Left colon (tissue), 2 donors: ENCODE measurements at regions not wholly inside any gene's neighbourhood (a gene's known extent, or its start where the extent isn't known, plus 50 kb on each side); places are given as distances from the start of the nearest gene placed in this dataset.
"Not testable (repeated sequence)": the region's sequence is repeated elsewhere in the genome, so short reads cannot be mapped to it uniquely, and the experiment has no call there.

ENCODE experiments used
- ATAC-seq: fragments of 200-7000 bp; cut with Tn5 transposase; one replicate; pipeline ENCODE4 v1.9.1; 2020; ENCODE audit warnings: mild to moderate bottlenecking, moderate library complexity
- DNase-seq, 2 donors: peaks; one replicate each; pipeline ENCODE4 v3.0.0-alpha.2; 2020
- intact Hi-C, 2 donors: fragments of 100-400 bp; cut with DNase I in 1 of 2; cut with micrococcal nuclease in 1 of 2; formaldehyde crosslinking; loops; one replicate each; pipeline versions ENCODE4 v1.11.2 to v1.14.0; 2022; cut with DNase I, micrococcal nuclease
- donor health status: DM: no; HTN: no; CAD: no.
- donor health status: DM: yes; HTN: yes; CAD: no.

DNA sequence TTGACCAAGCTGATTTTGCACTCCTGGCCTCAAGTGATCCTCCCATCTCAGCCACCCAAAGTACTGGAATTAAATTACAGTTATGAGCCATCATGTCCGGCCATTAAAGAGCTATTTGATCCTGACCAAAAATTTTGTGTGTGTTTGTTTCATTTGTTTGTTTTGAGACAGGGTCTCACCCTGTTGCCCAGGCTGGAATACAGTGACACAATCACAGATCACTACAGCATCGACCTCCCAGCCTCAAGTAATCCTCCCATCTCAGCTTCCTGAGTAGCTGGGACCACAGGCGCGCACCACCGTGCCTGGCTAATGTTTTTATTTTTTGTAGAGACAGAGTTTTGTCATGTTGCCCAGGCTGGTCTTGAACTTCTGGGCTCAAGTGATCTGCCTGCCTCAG lies 82.9 kb upstream of the RBPJ start:
- no peak for DNase-seq
- ATAC-seq: no peak
- intact Hi-C loops: no loop called here

DNA sequence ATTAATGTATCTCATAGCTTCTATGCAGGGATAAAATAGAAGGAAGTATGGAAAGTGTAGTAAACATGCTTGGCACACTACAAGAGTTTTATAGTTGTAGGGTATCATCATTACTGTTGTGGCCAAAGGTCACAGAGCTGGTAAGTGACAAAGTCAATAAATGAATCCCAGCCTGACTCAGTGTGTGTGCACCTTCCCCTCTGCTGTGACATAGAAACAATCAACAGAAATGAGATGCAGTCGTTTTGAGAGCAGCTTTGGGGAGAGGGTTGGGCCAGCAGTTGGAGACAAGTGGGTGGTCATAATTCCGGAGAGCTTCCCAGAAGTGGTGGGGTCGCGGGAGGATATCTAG lies 82.4 kb upstream of the RBPJ start:
- intact Hi-C loops: no loop called here
- DNase-seq: peak in 1 of 2 donors; percentile 46
- ATAC-seq: peak; percentile 97

DNA sequence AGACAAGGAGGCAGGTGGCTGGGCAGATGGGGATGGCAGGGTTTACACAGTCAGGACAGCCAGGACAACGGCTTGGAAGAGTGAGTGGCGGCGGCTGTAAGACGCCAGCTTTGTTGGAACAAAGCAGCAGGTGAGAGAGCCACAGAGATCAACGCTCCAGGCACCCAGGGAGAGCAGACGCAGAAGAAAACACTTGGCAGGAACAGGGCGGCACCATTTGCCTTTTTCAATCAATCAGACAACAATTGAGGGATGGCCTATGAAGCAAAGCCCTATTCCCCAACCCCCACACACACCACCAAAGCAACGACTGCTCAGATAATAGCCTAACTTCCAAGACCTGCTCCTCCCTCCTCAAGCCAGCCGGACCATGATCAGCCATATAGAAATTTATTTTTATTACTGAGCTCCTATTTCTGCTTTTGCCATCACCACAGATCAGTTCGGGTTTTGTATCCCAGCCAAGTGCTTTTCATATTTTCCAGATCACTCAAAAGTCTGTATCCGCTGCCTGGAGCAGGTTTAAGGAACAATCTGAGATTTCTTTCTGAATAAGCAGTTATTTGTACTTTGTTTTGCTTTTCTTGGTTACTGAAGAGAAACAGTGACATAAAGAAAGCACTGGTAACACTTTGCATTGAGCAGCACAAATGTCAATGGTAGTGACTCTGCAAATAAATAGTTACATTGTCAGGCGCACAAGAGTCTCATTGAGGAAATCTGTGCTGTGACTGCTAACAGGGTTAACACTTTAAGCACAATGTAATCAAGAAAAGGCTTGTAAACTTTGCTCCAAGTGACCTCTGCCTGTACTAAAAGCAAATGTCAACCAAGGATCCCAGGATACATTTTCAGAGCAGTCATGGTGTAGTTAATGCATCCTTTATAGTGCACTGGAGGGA lies 81.8 kb upstream of the RBPJ start:
- ATAC-seq (peak; percentile 63), DNase-seq (peak in 1 of 2 donors; percentile 28)
- intact Hi-C loops: no loop called here

DNA sequence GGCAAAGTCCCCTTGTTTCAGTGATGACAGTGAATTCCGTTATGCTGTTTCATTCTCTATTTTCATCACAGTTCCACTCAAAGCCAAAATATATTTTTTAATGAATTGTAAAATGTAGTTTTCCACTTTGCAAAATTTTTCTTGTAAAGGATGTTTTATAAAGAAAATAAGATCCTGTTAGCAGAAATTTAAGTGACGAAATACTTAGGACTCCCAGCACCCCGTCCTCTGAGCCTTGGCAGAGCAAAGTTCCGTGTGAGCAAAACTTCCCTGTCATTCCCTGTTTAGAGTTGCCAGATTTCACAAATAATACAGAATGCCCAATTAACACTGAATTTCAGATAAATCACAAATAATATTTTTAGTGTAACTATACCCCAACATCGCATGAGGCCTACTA lies 81.0 kb upstream of the RBPJ start:
- DNase-seq (no peak), ATAC-seq (no peak)
- intact Hi-C loops: no loop called here

DNA sequence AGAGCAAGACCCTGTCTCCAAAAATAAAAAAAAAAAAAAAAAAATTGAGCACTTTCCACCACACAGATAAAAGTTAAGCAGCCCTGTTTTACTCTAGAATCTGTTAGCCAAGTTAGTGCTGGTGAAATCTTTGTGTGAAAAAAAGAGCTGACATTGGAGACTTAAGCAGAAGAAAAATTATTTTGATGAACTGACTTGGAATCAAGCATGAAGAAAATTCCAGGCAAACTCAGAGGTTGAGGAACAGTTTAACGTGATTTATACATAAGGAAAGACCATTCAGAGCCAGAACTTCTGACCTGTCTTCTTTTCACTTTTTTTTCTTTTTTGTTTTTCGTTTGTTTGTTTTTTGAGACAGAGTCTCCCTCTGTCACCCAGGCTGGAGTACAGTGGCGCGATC lies 79.6 kb upstream of the RBPJ start:
- intact Hi-C loops: no loop called here

DNA sequence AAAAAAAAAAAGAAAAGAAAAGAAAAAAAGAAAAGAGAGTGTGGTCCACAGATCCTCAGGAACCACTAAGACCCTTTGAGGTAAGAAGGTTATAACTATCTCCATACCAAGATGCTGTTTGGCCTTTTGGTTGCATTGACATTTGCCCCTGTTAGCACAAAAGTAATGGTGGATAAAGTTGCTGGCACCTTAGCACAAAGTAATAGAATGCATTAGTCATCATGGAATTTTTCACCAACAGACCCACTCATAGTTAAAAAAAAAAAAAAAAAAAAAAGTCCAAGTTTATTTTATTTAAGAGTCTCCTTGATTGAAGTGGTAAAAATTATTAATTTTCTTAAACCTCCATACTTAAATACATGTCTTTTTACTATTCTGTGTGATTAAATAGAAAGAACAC lies 78.4 kb upstream of the RBPJ start:
- intact Hi-C loops: no loop called here
- DNase-seq: no peak
- ATAC-seq: no peak

More for the DNA sequence above, 79.6 kb upstream of the RBPJ start:
- ATAC-seq (no peak), DNase-seq (no peak)

DNA sequence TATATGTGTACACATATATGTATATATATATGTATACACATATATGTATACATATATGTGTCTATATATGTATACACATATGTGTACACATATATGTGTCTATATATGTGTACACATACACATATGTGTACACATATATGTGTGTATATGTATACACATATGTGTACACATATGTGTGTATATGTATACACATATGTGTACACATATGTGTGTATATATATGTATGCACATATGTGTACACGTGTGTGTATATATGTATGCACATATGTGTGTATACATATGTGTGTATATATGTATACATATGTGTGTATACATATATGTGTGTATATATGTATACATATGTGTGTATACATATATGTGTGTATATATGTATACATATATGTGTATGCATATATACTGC lies 76.7 kb upstream of the RBPJ start:
- ATAC-seq, DNase-seq, intact Hi-C loops: not testable (repeated sequence)

DNA sequence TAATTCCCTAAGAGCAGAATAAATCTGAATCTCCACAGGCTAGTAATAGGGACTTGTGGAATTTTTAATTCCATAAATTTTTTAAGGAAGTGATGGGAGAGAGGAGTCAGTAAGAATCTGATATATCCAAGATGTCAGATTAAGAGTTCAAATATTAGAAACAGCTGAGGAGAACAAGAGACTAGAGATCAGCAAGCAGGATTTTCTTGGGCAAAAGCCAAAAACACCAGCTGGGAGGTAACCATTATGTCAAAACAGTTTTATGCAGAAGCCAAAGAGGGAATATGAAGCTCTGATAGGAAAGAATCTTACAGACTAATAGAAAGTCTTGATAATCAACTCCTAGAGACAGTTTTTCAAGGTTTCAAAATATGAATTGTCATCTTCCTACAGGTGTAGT lies 72.2 kb upstream of the RBPJ start:
- peak in 1 of 2 donors; percentile 16 for DNase-seq
- intact Hi-C loops: no loop called here
- ATAC-seq: no peak

DNA sequence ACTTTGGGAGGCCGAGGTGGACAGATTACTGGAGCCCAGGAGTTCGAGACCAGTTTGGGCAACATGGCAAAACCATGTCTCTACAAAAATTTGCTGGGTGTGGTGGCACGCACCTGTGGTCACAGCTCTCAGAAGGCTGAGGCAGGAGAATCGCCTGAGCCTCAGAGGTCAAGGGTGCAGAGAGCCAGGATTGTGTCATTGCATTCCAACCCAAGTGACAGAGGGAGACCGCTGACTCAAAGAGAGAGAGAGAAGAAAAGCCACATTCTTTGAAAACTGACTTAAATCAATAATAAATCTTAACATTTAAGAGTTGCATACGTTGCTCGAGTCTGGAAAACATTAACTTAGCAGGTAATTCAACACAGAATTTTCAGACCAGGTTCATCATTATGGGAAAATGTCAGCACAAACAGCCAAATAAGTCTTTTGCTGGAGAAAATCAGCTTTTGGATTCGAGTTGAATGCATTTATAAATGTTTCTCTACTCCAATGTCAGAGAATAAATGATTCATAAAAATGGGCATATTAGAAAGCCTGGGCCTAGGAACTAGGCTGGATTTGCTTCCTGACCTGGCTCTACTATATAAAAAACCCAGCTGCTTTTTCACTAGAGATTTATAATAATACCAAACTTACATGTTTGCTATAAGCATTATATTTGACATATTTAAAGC lies 68.3 kb upstream of the RBPJ start:
- ATAC-seq (no peak), DNase-seq (no peak)
- intact Hi-C loops: no loop called here

DNA sequence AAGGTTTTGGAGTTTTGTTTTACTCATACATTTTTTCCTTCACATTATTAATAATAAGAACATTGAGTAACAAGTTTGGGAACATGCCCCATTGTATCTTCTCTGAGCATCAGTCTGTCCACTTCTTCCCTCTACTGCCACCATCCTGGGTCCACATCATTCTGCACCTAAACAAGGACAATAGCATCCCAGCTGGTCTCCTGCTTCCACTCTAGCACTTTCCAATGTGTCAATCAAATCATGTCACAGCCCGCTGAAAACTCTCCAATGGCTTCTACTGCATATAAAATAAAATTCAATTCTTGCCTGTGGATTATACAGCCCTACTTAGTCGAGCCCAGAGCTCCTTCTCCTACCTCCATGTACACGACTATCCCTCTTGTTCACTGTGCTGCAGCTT lies 66.8 kb upstream of the RBPJ start:
- intact Hi-C loops: no loop called here
- no peak for ATAC-seq
- DNase-seq: no peak

DNA sequence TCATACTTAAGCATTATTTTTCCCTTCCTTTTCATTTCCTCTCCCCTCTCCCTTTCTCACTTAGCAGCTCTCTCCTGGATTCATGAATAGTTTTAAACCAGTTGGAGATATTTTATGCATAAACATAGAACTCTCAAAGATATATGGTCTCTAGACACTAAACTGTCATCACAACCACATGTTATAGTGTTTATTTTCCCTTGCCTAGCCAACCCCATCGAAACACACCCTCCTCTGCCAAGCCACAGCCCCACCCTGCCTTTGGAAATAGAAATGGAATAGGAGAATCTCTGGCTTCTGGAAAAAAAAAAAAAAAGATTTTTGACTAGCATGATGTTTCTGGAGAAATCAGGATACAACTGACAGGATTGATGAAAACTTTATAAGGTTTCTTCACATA lies 64.8 kb upstream of the RBPJ start:
- DNase-seq (no peak), ATAC-seq (peak; percentile 80)
- intact Hi-C loops: no loop called here

DNA sequence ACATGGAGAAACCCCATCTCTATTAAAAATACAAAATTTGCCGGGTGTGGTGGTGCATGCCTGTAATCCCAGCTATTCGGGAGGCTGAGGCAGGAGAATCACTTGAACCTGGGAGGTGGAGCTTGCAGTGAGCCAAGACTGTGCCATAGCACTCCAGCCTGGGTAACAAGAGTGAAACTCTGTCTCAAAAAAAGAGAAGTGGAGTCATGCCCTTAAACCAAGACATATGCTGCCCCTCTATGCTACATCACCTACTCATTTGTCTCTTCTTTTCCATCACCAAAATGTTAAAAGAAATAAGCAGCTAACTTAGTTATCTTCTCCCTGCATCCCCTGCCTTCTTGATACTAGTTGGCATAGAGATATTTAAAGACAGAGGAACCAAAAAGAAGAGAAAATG lies 63.4 kb upstream of the RBPJ start:
- DNase-seq, intact Hi-C loops, ATAC-seq: not testable (repeated sequence)

DNA sequence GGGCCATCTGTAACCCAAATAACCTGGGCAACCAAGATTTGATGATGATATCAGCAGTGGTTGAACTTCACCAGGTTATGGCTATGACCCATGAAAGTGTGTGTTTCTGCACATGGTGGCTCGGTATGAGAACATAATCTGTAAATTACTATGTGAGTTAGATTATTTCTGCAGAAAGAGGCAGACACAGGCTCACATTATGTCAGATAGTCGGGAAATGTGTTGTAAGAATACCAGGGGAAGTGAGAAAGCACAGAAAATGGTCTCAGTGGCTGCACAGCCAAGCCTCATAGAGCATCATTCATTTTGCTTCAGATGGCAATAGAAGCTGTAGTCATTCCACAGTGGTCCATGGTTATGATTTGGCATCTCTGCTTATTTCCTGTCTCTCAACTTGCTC lies 63.0 kb upstream of the RBPJ start:
- ATAC-seq: no peak

DNA sequence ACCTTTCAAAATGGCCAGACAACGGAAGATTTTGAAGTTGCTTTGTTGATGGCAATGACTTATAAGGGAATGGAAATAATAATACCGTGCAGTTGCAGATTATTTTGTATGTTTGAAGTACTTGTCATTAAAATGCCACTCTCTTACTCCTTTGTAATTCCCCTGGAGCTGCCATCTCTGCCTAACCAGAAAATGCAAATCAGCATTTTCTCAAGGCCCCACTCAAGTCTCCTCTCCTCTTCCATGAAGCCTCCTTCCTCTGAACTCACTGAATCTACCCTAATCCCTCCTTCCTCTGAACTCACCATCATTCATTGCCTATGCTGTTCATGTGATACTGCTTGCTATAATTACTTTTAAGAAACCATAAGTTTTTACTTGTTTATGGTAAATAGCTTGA lies 60.2 kb upstream of the RBPJ start:
- no peak for ATAC-seq
- DNase-seq: no peak
- intact Hi-C loops: no loop called here

More for the DNA sequence above, 63.0 kb upstream of the RBPJ start:
- intact Hi-C loops: no loop called here
- no peak for DNase-seq

DNA sequence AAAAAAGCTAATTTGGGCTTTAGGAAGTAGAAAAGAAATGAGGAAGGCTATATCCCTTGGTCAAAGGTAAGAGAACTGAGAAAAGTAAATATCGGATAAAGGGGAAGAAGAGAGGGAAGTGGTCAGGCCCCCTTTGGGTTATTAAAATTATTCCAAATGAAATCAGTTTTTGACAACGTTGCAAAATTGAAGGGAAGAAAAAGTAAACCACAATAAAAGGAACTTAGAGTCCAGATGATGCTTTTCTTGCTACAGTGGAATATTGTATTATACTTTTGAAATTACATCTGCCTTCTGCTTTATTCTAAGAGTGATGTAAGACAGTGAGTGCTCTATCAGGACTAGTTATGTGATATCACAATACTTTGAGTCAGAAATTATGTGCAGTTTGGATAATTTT lies 59.4 kb upstream of the RBPJ start:
- DNase-seq (no peak), ATAC-seq (no peak)
- intact Hi-C loops: no loop called here

DNA sequence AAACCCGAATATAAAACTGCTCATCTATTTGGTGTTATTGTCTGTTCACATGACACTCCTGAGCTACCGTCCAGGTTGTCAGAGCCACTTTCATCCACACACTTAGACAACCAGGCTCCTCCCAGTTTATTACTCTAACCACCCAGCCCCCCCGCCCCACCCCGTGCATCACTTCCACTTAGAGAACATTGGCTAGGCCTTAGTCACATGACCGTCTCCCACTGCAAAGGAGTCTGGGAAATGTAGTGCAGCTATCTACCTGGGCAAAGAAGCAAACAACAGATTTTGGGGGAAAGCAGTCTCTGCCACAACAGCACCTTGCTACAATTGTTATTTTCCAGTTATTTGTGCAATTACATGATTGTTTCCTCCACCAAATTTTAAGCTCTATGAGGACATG lies 57.6 kb upstream of the RBPJ start:
- DNase-seq (no peak), ATAC-seq (peak; percentile 92)
- intact Hi-C loops: no loop called here

DNA sequence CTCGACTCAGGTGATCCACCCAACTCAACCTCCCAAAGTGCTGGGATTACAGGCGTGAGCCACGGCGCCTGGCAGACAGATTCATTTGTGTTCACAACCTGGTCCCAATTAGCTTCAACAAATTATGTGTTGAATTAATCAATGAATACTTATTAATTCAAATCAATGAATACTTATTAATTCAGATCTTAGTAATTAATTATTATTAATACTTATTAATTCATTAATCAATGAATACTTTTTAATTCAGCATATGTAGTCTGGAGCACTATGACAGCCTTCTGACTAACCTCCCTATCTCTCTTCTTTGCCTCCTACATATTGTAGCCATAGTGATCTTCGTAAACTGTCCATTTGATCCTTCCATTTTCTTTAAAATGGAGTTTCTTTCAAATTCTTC lies 56.7 kb upstream of the RBPJ start:
- no peak for DNase-seq
- no peak for ATAC-seq
- intact Hi-C loops: no loop called here

DNA sequence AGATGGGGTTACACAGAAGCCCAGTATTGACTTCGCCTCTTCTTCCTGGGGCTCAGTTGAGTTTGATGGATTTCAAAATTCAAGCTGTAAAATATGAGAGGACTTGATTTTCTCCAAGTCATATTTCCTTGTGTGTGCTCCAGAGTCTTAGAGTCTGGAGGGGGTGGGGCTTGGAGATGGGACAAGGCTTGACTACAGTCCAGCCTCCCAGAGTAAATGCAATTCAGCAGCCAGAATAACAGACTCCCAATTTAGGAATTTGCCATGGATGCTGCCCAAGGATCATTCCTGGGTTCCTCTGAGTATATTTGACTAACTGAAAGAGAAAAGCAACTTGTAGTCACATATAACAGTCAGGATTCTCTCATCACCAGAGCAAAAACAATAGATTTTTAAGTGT lies 53.7 kb upstream of the RBPJ start:
- ATAC-seq: peak; percentile 58
- peak; percentile 39 to 52 for DNase-seq
- intact Hi-C loops: no loop called here

DNA sequence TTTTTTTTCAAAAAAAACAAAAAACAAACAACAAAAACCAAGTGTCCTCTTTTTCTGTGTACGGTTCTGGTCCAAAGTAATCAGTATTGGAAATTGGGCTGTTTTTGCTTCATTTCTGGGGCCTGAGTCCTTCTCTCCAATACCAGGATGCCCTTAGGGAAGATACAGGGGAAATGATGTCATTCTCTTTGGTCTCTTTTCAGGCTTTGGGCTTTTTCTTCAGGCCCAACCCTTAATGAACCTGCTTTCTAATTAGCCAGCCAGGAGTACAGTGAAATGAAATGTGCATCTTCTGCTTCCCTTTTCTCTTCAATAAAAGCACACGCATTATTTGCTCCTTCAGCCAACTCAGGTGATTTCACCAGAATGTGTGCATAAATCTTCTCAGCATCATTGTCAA lies 52.6 kb upstream of the RBPJ start:
- no peak for ATAC-seq
- intact Hi-C loops: no loop called here
- DNase-seq: no peak

DNA sequence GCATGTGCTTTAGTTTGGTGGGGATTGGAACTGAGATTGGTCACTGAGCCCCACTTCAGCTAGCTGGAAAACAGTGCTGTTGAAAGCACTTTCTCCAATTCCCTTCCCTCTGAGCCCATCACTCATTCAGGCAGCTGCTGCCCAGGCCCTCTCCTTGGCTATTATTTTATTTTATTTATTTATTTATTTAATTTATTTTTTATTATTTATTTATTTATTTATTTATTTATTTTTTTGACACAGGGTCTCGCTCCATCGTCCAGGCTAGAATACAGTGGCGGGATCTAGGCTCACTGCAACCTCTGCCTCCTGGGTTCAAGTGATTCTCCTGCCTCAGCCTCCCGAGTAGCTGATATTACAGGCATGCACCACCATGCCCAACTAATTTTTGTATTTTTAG lies 51.8 kb upstream of the RBPJ start:
- ATAC-seq: no peak
- intact Hi-C loops: no loop called here

More for the DNA sequence above, 51.8 kb upstream of the RBPJ start:
- DNase-seq: no peak
